Ovary (tissue), 3 donors: ENCODE measurements at regions not wholly inside any gene's neighbourhood (a gene's known extent, or its start where the extent isn't known, plus 50 kb on each side); places are given as distances from the start of the nearest gene placed in this dataset.

Experiments used
- CTCF ChIP-seq, 3 donors: fragments of 450-650 bp in 2 of 3; fragments of 200-600 bp in 1 of 3; IDR thresholded peaks; one replicate each; pipeline versions ENCODE4 v1.5.1 to v1.8.0; 2016 to 2022; ENCODE audit warnings: antibody characterized with exemption in 3 of 3, mild to moderate bottlenecking in 1 of 3
- EP300 ChIP-seq: sonication (generic); formaldehyde crosslinking; IDR thresholded peaks from one replicate; pipeline ENCODE4 v1.6.1; 2017; ENCODE audit warnings: antibody characterized with exemption
- POLR2A ChIP-seq: fragments of 450-650 bp; IDR thresholded peaks from one replicate; pipeline ENCODE4 v1.6.1; 2017; ENCODE audit warnings: antibody characterized with exemption, mild to moderate bottlenecking, moderate library complexity
- donor health status: DM: no; HTN: no; CAD: no.

- TF ChIP-seq CTCF (IDR thresholded peaks at IDR 0.05) (no peak), POLR2A (no peak), EP300 (no peak)
Measured at GRCh38 chr6:23403460-23403859, 722.6 kb upstream of the NRSN1 start.
